ENCODE measurements at regions not wholly inside any gene's neighbourhood (a gene's known extent, or its start where the extent isn't known, plus 50 kb on each side); places are given as distances from the start of the nearest gene placed in this dataset.
"Not testable (repeated sequence)": the region's sequence is repeated elsewhere in the genome, so short reads cannot be mapped to it uniquely, and the experiment has no call there.

DNA sequence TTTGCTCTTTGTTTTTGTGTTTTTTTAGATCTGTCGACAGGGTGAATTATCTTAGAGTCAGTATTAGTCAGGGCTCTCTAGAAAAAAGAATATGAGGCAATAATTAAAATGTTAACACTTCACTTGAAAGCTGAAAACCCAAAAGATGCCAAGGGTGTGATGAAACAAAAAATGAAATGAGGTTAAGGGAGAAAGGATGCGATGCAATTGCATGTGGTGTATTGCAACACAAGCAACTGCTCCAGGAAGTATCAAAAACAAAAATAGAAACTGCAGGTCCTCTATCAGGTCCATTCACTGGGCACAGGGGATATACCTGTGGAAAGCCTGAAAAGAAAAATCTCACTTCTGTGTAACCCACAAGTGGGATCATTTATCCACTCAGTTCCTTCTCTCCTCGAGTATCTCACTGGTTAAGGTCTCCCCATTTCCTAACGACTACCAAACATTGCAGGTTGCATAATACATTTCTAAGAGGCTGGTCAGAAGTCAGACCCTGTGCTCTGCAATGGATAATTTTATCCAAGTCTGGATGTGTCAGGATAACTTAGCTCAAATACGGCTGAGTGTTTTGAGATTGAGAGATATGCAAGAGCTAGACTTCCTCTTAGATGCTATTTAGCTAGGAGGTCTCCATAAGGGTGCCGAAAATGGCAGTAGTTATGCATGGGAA, 257.7 kb upstream of the GJE1 start:
- no peak for FAIRE-seq
- Mint-ChIP-seq H3K36me3 (ENCODE audit: low read depth, unreplicated experiment) (no peaks in the 10 kb centered on the region), H3K4me3 (ENCODE audit: unreplicated experiment) (no peak overlapping the region), H3K27me3 (ENCODE audit: low read depth, unreplicated experiment) (no peaks in the 10 kb centered on the region), H3K4me1 (ENCODE audit: low read depth, unreplicated experiment) (no peaks in the 10 kb centered on the region), H3K27ac (ENCODE audit: unreplicated experiment) (no peak overlapping the region), H3K9me3 (ENCODE audit: unreplicated experiment) (peaks cover 2% of the 10 kb centered on the region)
- Histone ChIP-seq H3K4me2 (ENCODE audit: low read length) (no peak overlapping the region), H3K36me3 (ENCODE audit: insufficient read depth, low read length) (no peaks in the 10 kb centered on the region), H2AFZ (ENCODE audit: low read depth, low read length) (no peak overlapping the region), H3K9ac (ENCODE audit: low read length) (no peak overlapping the region), H3K4me1 (ENCODE audit: insufficient read depth, low read length) (no peaks in the 10 kb centered on the region), H4K20me1 (ENCODE audit: insufficient read depth, low read length) (no peaks in the 10 kb centered on the region), H3K27ac (ENCODE audit: low read depth, low read length) (no peak overlapping the region), H3K79me2 (ENCODE audit: insufficient read depth, low read length) (no peaks in the 10 kb centered on the region), H3K27me3 (ENCODE audit: insufficient read depth, low read length) (no peaks in the 10 kb centered on the region), H3K4me3 (ENCODE audit: insufficient read depth, low read depth, low read length) (no peak overlapping the region), H3K9me3 (ENCODE audit: insufficient read depth, low read depth, low read length) (no peaks in the 10 kb centered on the region)
- no peak for DNase-seq (ENCODE audit: low read depth)
- TF ChIP-seq CTCF (IDR thresholded peaks at IDR 0.05; ENCODE audit: insufficient read depth, low read depth, low read length) (no peak), EZH2 (IDR thresholded peaks at IDR 0.05; ENCODE audit: insufficient read depth, low read length) (no peak)

- H3K27me3 Mint-ChIP-seq (ENCODE audit: low read depth, unreplicated experiment); H3K79me2 ChIP-seq (ENCODE audit: insufficient read depth, low read length); H3K9ac ChIP-seq (ENCODE audit: low read length); H3K27me3 ChIP-seq (ENCODE audit: insufficient read depth, low read length); H3K36me3 Mint-ChIP-seq (ENCODE audit: low read depth, unreplicated experiment); H3K4me3 ChIP-seq (ENCODE audit: insufficient read depth, low read depth, low read length); FAIRE-seq; H4K20me1 ChIP-seq (ENCODE audit: insufficient read depth, low read length); H3K4me1 ChIP-seq (ENCODE audit: insufficient read depth, low read length); H3K27ac Mint-ChIP-seq (ENCODE audit: unreplicated experiment); H3K9me3 ChIP-seq (ENCODE audit: insufficient read depth, low read depth, low read length); H3K4me3 Mint-ChIP-seq (ENCODE audit: unreplicated experiment); H3K27ac ChIP-seq (ENCODE audit: low read depth, low read length); DNase-seq (ENCODE audit: low read depth); H3K9me3 Mint-ChIP-seq (ENCODE audit: unreplicated experiment); H2AFZ ChIP-seq (ENCODE audit: low read depth, low read length); H3K4me1 Mint-ChIP-seq (ENCODE audit: low read depth, unreplicated experiment); H3K4me2 ChIP-seq (ENCODE audit: low read length); H3K36me3 ChIP-seq (ENCODE audit: insufficient read depth, low read length): not testable (repeated sequence)
Observed at GRCh38 chr6:141869509-141869908, 263.2 kb upstream of the GJE1 start.

DNA sequence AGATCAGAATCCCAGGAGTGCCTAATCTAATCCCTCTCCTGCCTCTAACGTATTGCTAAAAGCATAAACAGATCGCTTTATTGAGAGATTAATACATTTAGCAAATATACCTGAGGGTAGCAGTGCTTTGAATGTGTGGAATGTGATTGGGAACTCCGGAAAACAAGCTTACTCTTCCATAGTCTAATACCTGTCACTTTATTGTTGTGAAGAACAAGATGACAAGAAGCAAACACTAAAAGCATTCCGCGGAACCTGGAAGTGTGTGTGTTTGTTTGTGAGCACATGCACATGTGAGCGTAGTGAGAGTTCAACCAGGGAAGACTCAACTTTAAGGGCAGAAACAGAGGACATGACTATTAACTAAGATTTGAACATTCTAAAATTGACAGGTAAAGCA, 265.0 kb upstream of the GJE1 start:
- H3K36me3 Mint-ChIP-seq (ENCODE audit: low read depth, unreplicated experiment): no peaks in the 10 kb centered on the region
- Histone ChIP-seq H3K36me3 (ENCODE audit: insufficient read depth, low read length) (no peaks in the 10 kb centered on the region), H3K79me2 (ENCODE audit: insufficient read depth, low read length) (no peaks in the 10 kb centered on the region), H3K27me3 (ENCODE audit: insufficient read depth, low read length) (no peaks in the 10 kb centered on the region), H3K4me3 (ENCODE audit: insufficient read depth, low read depth, low read length) (no peak overlapping the region), H3K27ac (ENCODE audit: low read depth, low read length) (no peak overlapping the region), H3K4me1 (ENCODE audit: insufficient read depth, low read length) (no peaks in the 10 kb centered on the region), H3K4me2 (ENCODE audit: low read length) (no peak overlapping the region), H3K9ac (ENCODE audit: low read length) (no peak overlapping the region), H2AFZ (ENCODE audit: low read depth, low read length) (no peak overlapping the region), H3K9me3 (ENCODE audit: insufficient read depth, low read depth, low read length) (no peaks in the 10 kb centered on the region), H4K20me1 (ENCODE audit: insufficient read depth, low read length) (no peaks in the 10 kb centered on the region)
- TF ChIP-seq EZH2 (IDR thresholded peaks at IDR 0.05; ENCODE audit: insufficient read depth, low read length) (no peak), CTCF (IDR thresholded peaks at IDR 0.05; ENCODE audit: insufficient read depth, low read depth, low read length) (no peak)
- H3K27me3 Mint-ChIP-seq (ENCODE audit: low read depth, unreplicated experiment): no peaks in the 10 kb centered on the region
- H3K9me3 Mint-ChIP-seq (ENCODE audit: unreplicated experiment): peaks cover 2% of the 10 kb centered on the region
- FAIRE-seq (no peak), DNase-seq (ENCODE audit: low read depth) (no peak)
- H3K27ac Mint-ChIP-seq (ENCODE audit: unreplicated experiment): no peak overlapping the region
- H3K4me1 Mint-ChIP-seq (ENCODE audit: low read depth, unreplicated experiment): no peaks in the 10 kb centered on the region
- H3K4me3 Mint-ChIP-seq (ENCODE audit: unreplicated experiment): no peak overlapping the region
